ENCODE measurements at regions not wholly inside any gene's neighbourhood (a gene's known extent, or its start where the extent isn't known, plus 50 kb on each side); places are given as distances from the start of the nearest gene placed in this dataset.

GRCh38 chr4:29805245-29805644 is 914.9 kb upstream of the PCDH7 start:
- peak; percentile 37 for TF ChIP-seq CTCF (IDR thresholded peaks at IDR 0.05; ENCODE audit: unreplicated experiment)
- H3K27me3 Mint-ChIP-seq = no peaks in the 10 kb centered on the region
- peaks cover 9% of the 10 kb centered on the region for H3K9me3 Mint-ChIP-seq (ENCODE audit: low read depth)
- H3K4me1 Mint-ChIP-seq (ENCODE audit: low read depth) = no peaks in the 10 kb centered on the region
- no peak overlapping the region for H3K27ac Mint-ChIP-seq
- H3K36me3 Mint-ChIP-seq (ENCODE audit: insufficient read depth) = no peaks in the 10 kb centered on the region
- H3K4me3 Mint-ChIP-seq (ENCODE audit: low read depth) = no peak overlapping the region
- no peak for DNase-seq (ENCODE audit: low spot score, unreplicated experiment)

- H3K4me3 Mint-ChIP-seq (ENCODE audit: low read depth) = no peak overlapping the region
- H3K9me3 Mint-ChIP-seq (ENCODE audit: low read depth) = peaks cover 14% of the 10 kb centered on the region
- no peaks in the 10 kb centered on the region for H3K27me3 Mint-ChIP-seq
- H3K4me1 Mint-ChIP-seq (ENCODE audit: low read depth) = no peaks in the 10 kb centered on the region
- no peak for DNase-seq (ENCODE audit: low spot score, unreplicated experiment)
- H3K36me3 Mint-ChIP-seq (ENCODE audit: insufficient read depth) = no peaks in the 10 kb centered on the region
- no peak overlapping the region for H3K27ac Mint-ChIP-seq
- TF ChIP-seq CTCF (IDR thresholded peaks at IDR 0.05; ENCODE audit: unreplicated experiment) = no peak
Measured at GRCh38 chr4:29805916-29806480, 914.2 kb upstream of the PCDH7 start.

GRCh38 chr4:29817961-29818360 is 902.2 kb upstream of the PCDH7 start:
- Mint-ChIP-seq H3K27me3 (no peaks in the 10 kb centered on the region), H3K36me3 (ENCODE audit: insufficient read depth) (no peaks in the 10 kb centered on the region), H3K4me1 (ENCODE audit: low read depth) (no peaks in the 10 kb centered on the region), H3K9me3 (ENCODE audit: low read depth) (peaks cover 7% of the 10 kb centered on the region), H3K4me3 (ENCODE audit: low read depth) (no peak overlapping the region), H3K27ac (no peak overlapping the region)
- no peak for DNase-seq (ENCODE audit: low spot score, unreplicated experiment)
- no peak for TF ChIP-seq CTCF (IDR thresholded peaks at IDR 0.05; ENCODE audit: unreplicated experiment)

- Mint-ChIP-seq H3K27ac (no peak overlapping the region), H3K27me3 (no peaks in the 10 kb centered on the region), H3K9me3 (ENCODE audit: low read depth) (no peaks in the 10 kb centered on the region), H3K36me3 (ENCODE audit: insufficient read depth) (no peaks in the 10 kb centered on the region), H3K4me3 (ENCODE audit: low read depth) (no peak overlapping the region), H3K4me1 (ENCODE audit: low read depth) (no peaks in the 10 kb centered on the region)
- TF ChIP-seq CTCF (IDR thresholded peaks at IDR 0.05; ENCODE audit: unreplicated experiment) = no peak
- DNase-seq (ENCODE audit: low spot score, unreplicated experiment) = no peak
Measured at GRCh38 chr4:29829067-29829466, 891.1 kb upstream of the PCDH7 start.

GRCh38 chr4:29852537-29852936 is 867.6 kb upstream of the PCDH7 start:
- H3K9me3 Mint-ChIP-seq (ENCODE audit: low read depth) = peaks cover 4% of the 10 kb centered on the region

More at GRCh38 chr4:29852537-29852936, 867.6 kb upstream of the PCDH7 start:
- peaks cover 5% of the 10 kb centered on the region for H3K4me1 Mint-ChIP-seq (ENCODE audit: low read depth)
- H3K36me3 Mint-ChIP-seq (ENCODE audit: insufficient read depth) = no peaks in the 10 kb centered on the region
- no peak for TF ChIP-seq CTCF (IDR thresholded peaks at IDR 0.05; ENCODE audit: unreplicated experiment)
- DNase-seq (ENCODE audit: low spot score, unreplicated experiment) = no peak
- H3K27me3 Mint-ChIP-seq = no peaks in the 10 kb centered on the region
- no peak overlapping the region for H3K4me3 Mint-ChIP-seq (ENCODE audit: low read depth)
- H3K27ac Mint-ChIP-seq = no peak overlapping the region
